Right renal pelvis (tissue), 4 donors: ENCODE measurements at regions not wholly inside any gene's neighbourhood (a gene's known extent, or its start where the extent isn't known, plus 50 kb on each side); places are given as distances from the start of the nearest gene placed in this dataset.
"Not testable (repeated sequence)": the region's sequence is repeated elsewhere in the genome, so short reads cannot be mapped to it uniquely, and the experiment has no call there.

Experiments used
- DNase-seq, 4 donors: peaks; one replicate each; pipeline ENCODE4 v3.0.0-alpha.2; 2013; ENCODE audit warnings: low read depth in 4 of 4, low spot score in 3 of 4, missing footprints in 1 of 4

DNA sequence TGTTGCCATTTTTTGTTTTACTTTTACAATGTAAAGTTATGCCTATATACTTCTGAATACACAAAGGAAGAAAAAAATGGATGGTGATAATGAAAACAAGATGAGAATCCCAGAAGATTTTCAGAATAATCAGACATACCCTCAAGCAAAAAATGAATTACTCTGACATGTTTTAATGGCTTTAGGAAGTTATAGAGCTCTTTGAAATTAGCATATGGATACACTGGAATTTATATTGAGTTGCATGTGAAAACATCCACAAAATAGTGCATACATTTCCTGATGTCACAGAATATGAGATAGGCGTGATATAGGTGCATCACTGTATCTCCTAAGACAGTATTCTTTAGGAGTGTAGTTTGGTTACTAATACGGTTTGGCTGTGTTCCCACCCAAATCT lies 351.3 kb downstream of the SLC7A11 start:
- no peak for DNase-seq

GRCh38 chr4:137881641-137882040 lies 349.3 kb upstream of the PCDH18 start:
- DNase-seq: no peak

DNA sequence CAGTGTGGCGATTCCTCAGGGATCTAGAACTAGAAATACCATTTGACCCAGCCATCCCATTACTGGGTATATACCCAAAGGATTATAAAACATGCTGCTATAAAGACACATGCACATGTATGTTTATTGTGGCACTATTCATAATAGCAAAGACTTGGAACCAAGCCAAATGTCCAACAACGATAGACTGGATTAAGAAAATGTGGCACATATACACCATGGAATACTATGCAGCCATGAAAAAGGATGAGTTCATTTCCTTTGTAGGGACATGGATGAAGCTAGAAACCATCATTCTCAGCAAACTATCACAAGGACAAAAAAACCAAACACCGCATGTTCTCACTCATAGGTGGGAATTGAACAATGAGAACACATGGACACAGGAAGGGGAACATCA lies 335.8 kb upstream of the PCDH18 start:
- not testable (repeated sequence) for DNase-seq

GRCh38 chr4:137866671-137867070 lies 334.4 kb upstream of the PCDH18 start:
- DNase-seq: no peak

- no peak for DNase-seq
Measured at GRCh38 chr4:137861682-137862081, 329.4 kb upstream of the PCDH18 start.

- DNase-seq: no peak
Measured at GRCh38 chr4:137853424-137853823, 321.1 kb upstream of the PCDH18 start.

- DNase-seq: no peak
Measured at GRCh38 chr4:137852326-137852725, 320.0 kb upstream of the PCDH18 start.

DNA sequence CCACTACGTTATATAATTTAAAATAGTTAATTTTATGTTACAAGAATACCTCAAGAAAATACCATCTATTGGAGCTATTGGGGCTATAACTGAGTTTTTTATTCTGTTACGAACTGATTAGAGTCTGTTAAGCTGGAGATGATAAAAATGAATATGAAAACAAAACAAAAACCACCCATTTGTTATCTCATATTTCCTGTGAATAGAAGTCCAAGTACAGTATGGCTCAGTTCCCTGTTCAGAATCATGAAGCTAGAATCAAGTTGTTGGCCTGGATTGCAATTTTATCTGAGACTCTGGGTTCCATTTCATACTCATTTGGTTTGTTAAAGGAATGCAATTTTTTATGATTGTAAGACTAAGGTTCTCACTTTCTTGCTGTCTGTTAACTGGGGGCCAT lies 319.1 kb upstream of the PCDH18 start:
- no peak for DNase-seq

- DNase-seq: not testable (repeated sequence)
Measured at GRCh38 chr4:137827945-137828344, 295.7 kb upstream of the PCDH18 start.

DNA sequence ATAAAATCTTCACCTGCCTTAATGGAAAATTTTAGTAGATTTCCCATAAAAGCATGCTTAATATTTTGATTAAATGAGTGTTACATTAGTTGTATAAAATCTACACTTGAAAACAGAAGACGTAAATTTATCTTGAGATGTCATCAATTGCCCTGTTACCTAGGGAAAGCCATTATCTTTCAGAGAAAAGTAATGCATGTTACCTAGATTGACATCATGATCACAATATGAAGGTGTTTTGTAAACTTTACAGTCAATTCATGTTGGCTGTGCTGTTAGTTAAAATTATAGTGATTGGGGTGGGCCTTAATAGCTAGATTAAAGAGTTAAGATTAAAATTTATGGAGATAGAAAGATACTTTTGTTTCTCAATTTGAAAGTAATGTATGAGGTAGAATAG lies 293.2 kb upstream of the PCDH18 start:
- no peak for DNase-seq

DNA sequence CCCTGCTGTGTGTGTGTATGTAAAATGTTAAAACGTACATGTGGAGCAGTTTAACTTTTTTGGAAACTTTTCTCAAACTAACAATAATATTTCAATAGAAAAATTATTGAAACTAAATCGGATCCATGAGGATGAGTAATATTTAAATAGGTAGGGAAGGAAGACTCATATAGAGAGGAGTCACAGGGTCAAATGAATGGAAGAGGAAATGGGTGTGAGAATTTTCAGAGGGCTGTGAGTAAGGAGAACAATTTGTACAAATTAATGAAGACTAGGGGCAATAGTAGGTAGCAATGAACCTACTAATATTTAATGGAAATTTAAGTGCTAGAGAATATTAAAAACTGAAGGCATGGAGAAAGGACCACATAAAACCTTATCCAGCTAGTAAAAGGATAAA lies 290.7 kb upstream of the PCDH18 start:
- no peak for DNase-seq

DNA sequence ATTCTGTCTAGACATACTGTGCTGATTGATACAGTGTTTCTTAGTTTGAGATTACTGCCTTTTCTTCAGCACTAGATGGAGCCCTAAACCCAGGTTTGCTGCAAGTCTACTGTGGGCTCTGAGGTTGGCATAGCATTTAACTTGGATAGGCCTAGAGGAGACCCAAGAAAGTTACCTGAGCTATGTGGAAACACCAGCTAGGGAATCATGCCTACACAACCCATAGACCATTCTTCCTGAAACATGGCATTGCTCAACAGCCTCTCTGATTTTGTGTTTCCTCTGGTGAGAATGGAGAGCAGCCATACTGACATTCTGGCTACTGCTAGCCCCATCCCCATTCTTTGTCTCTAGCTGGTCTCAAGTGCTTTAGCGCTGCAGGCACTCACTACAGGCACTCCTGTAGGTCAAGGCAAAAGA lies 287.7 kb upstream of the PCDH18 start:
- no peak for DNase-seq

DNA sequence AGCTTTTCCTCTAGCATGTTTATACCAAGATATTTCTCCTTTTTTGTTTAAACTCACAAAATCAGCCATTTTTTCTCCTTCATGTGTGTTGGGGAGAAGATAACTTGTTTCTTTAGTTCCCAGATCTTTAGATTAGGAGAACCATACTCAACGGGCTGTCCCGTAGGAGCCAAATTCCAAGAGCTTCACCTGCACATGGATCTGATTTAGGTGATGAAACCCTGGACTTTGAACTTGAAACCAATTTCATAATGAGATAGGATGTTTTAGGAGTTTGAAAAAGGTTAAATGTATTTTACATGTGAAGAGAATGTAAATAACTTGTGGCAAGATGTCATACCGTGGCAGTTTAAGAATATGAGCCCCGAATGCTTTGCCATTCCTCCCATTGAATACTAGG lies 280.0 kb upstream of the PCDH18 start:
- no peak for DNase-seq

DNA sequence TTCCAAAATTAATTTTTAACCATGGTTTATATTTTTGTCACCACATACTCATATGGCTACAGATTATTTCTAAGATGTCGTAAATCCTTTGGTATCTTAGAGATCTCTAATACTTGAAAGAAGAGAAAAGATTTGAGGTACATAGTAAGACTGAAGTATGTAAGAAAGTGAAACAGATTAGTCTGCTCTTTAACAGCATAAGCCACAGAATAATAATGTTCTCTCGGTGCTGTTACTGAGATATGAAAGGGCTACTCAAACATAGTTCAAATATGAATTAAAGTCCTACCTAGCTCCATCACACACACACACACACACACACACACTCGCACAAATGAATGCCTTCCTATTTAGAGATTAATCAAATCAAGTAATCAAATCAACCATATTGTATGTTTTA lies 274.1 kb upstream of the PCDH18 start:
- no peak for DNase-seq

DNA sequence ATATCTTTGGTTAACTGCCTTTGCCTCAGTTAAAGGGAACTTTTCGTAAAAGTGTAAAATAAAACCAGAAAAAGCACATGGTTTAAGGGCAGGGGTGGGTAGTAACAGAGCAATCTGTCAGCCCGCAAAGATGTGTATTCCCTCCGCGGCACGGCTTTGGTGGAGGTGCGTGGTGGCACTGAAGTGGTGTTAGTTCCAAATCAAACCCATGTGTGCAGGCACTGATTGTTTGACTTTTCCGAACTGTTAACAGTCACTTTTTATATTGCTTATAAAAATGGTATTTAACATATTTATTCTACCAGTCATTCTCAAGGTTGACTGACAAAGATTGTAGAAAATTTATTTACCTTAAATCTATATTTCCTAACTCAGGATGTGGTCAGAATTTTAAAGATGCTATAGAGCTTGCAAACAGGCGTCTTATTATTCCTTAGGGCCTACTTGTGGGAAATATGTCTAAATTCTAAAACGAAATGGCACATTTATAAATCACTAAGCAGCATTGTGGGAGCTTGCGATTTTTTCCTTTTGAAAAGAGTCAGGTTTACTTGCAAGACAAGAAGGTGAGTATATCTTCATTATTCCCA lies 272.7 kb upstream of the PCDH18 start:
- DNase-seq: no peak

DNA sequence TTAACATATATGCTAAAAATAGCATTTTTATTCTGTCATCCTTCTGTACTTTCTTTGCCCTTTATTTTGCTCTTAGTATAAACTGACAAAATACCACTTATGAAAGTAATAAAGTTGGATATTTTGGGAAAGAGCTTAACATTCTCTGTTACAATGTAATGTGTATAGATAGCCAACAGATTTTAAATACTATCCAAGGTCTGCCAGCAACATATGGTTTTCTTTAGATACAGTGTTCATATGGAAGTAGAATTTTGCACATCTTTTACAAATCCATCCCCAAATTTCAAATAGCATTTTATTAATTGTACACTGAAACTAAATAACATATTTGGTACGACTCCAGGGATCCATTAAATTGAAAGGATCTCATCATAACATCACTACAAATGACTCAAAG lies 268.6 kb upstream of the PCDH18 start:
- DNase-seq: no peak

- DNase-seq: no peak
Measured at GRCh38 chr4:137794764-137795254, 262.5 kb upstream of the PCDH18 start.

DNA sequence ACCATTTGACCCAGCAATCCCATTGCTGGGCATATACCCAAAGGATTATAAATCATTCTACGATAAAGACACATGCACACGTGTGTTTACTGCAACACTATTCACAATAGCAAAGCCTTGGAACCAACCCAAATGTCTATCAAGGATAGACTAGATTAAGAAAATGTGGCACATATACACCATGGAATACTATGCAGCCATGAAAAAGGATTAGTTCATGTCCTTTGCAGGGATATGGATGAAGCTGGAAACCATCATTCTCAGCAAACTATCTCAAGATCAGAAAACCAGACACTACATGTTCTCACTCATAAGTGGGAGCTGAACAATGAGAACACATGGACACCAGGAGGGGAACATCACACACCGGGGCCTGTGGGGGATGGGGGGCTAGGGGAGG lies 257.0 kb upstream of the PCDH18 start:
- DNase-seq: not testable (repeated sequence)

- not testable (repeated sequence) for DNase-seq
Measured at GRCh38 chr4:137783923-137784322, 251.6 kb upstream of the PCDH18 start.

- no peak for DNase-seq
Measured at GRCh38 chr4:137775701-137776100, 243.4 kb upstream of the PCDH18 start.

DNA sequence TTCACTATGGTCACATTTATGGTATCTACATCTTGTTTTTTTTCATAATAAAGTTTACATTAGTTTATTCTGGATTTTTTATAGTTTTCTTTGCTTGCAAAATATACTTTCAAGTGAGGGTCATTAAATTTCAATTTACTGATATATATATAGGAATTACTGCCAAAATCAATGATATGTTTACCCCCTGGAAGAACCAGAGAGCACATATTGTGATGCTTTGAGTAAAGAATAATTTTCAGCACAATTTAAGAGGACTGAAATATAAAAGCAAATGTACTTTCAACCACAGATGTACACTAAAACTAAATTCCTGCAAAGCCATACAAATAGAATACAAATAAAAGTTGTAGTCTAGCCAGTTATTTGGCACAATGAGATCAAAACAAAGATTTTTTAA lies 242.2 kb upstream of the PCDH18 start:
- DNase-seq: no peak

GRCh38 chr4:137768881-137769280 lies 236.6 kb upstream of the PCDH18 start:
- DNase-seq: no peak

DNA sequence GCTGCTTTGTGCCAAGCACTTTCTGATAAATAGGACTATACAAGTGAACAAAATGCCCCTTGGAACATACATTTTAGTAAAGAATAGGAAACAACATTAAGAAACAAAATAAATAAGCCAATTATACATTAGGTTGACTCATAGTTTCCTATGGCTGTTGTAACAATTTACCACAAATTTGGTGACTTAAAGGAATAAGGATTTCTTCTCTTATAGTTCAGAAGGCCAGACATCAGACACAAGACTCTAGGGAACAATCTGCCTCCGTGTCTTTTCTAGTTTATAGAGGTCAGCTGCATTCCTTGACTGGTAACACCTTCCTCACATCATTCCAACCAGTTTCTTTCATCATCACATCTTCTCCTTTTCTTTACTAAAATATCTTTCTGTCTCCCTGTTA lies 235.9 kb upstream of the PCDH18 start:
- DNase-seq: no peak
